DOHH2 (cell line): ENCODE measurements at regions not wholly inside any gene's neighbourhood (a gene's known extent, or its start where the extent isn't known, plus 50 kb on each side); places are given as distances from the start of the nearest gene placed in this dataset.

Experiments
- H3F3A ChIP-seq: fragments of 200-600 bp; sonication (generic), shearing (Covaris generic); 2 replicates; pipeline ENCODE4 v1.6.0; 2016; ENCODE audit warnings: antibody characterized with exemption, mild to moderate bottlenecking; ENCODE audit not compliant: control insufficient read depth, insufficient read depth
- H3K27ac ChIP-seq: fragments of 200-600 bp; sonication (generic); 2 replicates; pipeline ENCODE4 v1.5.1; 2014; ENCODE audit warnings: low read depth, mild to moderate bottlenecking, low read length, moderate library complexity
- H3K27me3 ChIP-seq: fragments of 200-600 bp; sonication (generic); 2 replicates; pipeline ENCODE4 v1.6.1; 2014; ENCODE audit warnings: mild to moderate bottlenecking, low read length, mixed read lengths; ENCODE audit not compliant: control insufficient read depth
- H3K36me3 ChIP-seq: fragments of 200-600 bp; sonication (generic); 2 replicates; pipeline ENCODE4 v1.6.1; 2014; ENCODE audit warnings: mild to moderate bottlenecking, low read length, moderate library complexity, mixed read lengths; ENCODE audit not compliant: control insufficient read depth
- H3K4me1 ChIP-seq: fragments of 200-600 bp; sonication (generic); 2 replicates; pipeline ENCODE4 v1.6.1; 2014; ENCODE audit warnings: mild to moderate bottlenecking, low read length, mixed read lengths; ENCODE audit not compliant: control insufficient read depth
- H3K4me2 ChIP-seq: fragments of 200-600 bp; sonication (generic); 2 replicates; pipeline ENCODE4 v1.6.0; 2014; ENCODE audit warnings: mild to moderate bottlenecking, low read length, moderate library complexity
- H3K4me3 ChIP-seq: fragments of 200-600 bp; sonication (generic); 2 replicates; pipeline ENCODE4 v1.5.1; 2014; ENCODE audit warnings: mild to moderate bottlenecking, low read length, mixed read lengths
- H3K79me2 ChIP-seq: fragments of 200-600 bp; sonication (generic); 2 replicates; pipeline ENCODE4 v1.6.1; 2014; ENCODE audit warnings: mild to moderate bottlenecking, low read length, mixed read lengths; ENCODE audit not compliant: control insufficient read depth
- H3K9me2 ChIP-seq: fragments of 200-600 bp; sonication (generic); replicated peaks from 2 replicates; pipeline ENCODE4 v1.6.1; 2014; ENCODE audit warnings: mild to moderate bottlenecking, low read length, mixed read lengths; ENCODE audit not compliant: control insufficient read depth
- H3K9me3 ChIP-seq: fragments of 200-600 bp; sonication (generic); 2 replicates; pipeline ENCODE4 v1.6.1; 2014; ENCODE audit warnings: antibody characterized with exemption, low read length, mixed read lengths; ENCODE audit not compliant: control insufficient read depth, insufficient read depth
- H4K20me1 ChIP-seq: fragments of 200-600 bp; sonication (generic); 2 replicates; pipeline ENCODE4 v1.6.0; 2014; ENCODE audit warnings: low read depth, mild to moderate bottlenecking, antibody characterized with exemption, low read length, moderate library complexity; ENCODE audit not compliant: control insufficient read depth, insufficient read depth
- EZH2phosphoT487 ChIP-seq: fragments of 200-600 bp; sonication (generic); IDR thresholded peaks from 2 replicates; pipeline ENCODE4 v1.6.1; 2017; ENCODE audit warnings: borderline replicate concordance, mild to moderate bottlenecking, antibody characterized with exemption, low read length, moderate library complexity, mixed read lengths
- TF ChIP-seq, protein P1 (sequence below): fragments of 200-600 bp; sonication (generic); IDR thresholded peaks from one replicate; pipeline ENCODE4 v1.5.1; 2014; ENCODE audit warnings: antibody characterized with exemption, mild to moderate bottlenecking, low read depth, low read length; ENCODE audit not compliant: poor library complexity, severe bottlenecking

DNA sequence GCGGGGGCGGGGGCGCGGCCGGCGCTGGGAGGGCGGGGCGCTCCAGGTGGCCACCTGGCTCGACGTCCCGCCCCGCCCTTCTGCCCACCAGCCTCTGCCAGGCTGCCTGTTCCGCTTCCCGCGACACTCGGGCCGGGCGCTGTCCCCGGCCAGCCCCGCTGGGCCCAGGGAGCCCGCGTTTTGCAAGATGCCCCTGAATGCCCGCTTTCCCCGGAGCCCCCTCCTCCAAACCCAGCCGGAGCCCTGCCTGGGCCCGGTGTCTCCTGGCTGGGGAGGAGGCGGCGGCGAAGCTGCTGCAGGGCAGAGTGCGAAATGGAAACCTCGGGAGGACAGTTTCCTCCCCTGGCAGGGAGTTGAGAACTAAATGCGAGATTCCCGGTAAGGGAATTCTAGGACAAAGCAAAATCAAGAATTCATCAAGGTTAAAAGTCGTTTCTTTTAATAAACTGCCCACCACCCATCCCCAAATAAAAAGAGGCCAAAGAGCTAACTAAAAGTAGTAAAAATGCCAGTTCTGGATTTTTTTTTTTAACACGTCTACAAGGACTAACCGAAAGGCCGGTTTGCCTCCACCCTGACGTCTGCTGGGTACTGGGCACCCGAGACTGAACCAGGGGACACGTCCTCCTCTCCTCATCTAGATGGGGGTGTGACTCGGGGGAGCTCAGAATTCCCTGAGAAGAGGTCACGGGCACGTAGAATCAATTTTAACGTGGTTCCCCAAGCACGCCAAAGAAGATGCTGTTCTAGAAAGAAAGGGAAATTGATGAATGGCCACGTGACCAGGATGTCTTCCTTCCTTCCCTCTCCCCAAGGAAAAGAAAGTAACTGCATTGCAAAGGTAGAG, 200.4 kb upstream of the NFE2L3 start:
- Histone ChIP-seq H4K20me1 (no peaks in the 10 kb centered on the region), H3K36me3 (no peaks in the 10 kb centered on the region), H3K9me2 (no peaks in the 10 kb centered on the region), H3K27me3 (0 out of 2 replicates have a peak, but pooled peaks cover 5% of the 10 kb centered on the region), H3K4me3 (peak overlapping the region; percentile 75), H3K4me2 (peak overlapping the region; percentile 89), H3K9me3 (peaks cover 6% of the 10 kb centered on the region; the same call in 1 of the 2 replicates), H3F3A (no peaks in the 10 kb centered on the region), H3K79me2 (no peaks in the 10 kb centered on the region; the same call in 1 of the 2 replicates), H3K4me1 (peaks cover 53% of the 10 kb centered on the region), H3K27ac (no peak overlapping the region)
- TF ChIP-seq EZH2phosphoT487, result no peak
- TF ChIP-seq, protein P1, sequence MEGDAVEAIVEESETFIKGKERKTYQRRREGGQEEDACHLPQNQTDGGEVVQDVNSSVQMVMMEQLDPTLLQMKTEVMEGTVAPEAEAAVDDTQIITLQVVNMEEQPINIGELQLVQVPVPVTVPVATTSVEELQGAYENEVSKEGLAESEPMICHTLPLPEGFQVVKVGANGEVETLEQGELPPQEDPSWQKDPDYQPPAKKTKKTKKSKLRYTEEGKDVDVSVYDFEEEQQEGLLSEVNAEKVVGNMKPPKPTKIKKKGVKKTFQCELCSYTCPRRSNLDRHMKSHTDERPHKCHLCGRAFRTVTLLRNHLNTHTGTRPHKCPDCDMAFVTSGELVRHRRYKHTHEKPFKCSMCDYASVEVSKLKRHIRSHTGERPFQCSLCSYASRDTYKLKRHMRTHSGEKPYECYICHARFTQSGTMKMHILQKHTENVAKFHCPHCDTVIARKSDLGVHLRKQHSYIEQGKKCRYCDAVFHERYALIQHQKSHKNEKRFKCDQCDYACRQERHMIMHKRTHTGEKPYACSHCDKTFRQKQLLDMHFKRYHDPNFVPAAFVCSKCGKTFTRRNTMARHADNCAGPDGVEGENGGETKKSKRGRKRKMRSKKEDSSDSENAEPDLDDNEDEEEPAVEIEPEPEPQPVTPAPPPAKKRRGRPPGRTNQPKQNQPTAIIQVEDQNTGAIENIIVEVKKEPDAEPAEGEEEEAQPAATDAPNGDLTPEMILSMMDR, result no peak

DNA sequence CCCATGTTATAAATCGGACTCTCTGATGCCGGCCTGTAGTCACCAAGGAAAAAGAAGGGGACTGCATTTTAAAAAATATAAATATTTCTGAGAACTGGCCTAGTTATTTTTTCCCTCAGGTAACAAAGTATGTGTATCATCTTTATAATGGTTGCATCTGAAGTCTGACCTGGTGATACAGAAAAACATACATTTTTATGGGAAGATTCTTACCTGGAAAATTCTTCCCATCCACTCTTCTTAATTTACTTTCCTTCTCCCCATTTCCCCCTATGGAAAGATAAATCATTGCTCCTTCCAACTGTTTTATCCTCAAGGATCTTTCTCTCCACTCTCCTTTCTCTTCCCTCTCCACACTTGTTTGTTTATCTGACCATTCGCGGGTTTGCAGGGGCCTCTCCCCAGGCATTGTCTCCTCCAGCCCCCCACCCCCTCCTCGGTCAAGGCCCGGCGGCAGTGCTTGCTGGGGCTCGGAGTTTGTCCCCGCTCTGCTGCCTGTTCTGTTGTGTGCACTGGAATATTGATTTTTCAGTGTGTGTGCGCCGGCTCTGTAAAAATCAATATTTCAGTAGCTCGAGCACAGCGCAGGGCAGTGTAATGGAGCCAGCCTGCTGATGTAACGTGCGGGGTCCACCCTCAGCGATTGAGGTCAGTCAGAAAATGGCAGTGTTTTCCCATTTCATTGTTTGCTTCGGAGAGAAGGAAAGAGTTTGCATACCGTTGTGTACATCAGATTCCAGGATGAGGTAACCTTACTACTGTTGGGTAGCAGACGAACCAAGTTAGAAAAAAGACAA, 199.5 kb upstream of the NFE2L3 start:
- H3K4me3 ChIP-seq, result no peak overlapping the region
- no peaks in the 10 kb centered on the region for H4K20me1 ChIP-seq
- no peak overlapping the region for H3K27ac ChIP-seq
- H3F3A ChIP-seq, result no peaks in the 10 kb centered on the region
- peaks cover 53% of the 10 kb centered on the region for H3K4me1 ChIP-seq
- no peaks in the 10 kb centered on the region for H3K9me2 ChIP-seq
- no peak overlapping the region for H3K4me2 ChIP-seq
- TF ChIP-seq, protein P1, result no peak
- TF ChIP-seq EZH2phosphoT487, result no peak
- H3K9me3 ChIP-seq, result peaks cover 3% of the 10 kb centered on the region; the same call in 1 of the 2 replicates
- H3K79me2 ChIP-seq, result no peaks in the 10 kb centered on the region; the same call in 1 of the 2 replicates
- no peaks in the 10 kb centered on the region for H3K36me3 ChIP-seq
- H3K27me3 ChIP-seq, result 0 out of 2 replicates have a peak, but pooled peaks cover 5% of the 10 kb centered on the region

DNA sequence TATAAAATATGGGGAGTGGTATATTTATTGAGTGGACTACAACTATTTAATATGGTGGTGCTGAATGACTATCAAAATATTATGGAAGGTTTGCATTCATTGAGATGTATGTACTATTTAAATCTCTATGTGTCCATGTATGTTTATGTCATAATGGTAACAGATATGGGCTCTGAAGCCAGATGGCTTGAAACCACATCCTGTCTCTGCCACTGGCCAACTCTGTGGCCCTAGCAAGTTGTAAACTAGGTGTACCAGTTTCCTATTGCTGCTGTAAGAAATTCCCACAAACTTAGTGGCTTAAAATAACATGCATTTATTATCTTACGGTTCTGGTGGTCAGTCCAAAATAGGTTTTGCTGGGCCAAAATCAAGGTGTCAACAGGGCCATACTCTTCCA, 198.1 kb upstream of the NFE2L3 start:
- H3K4me1 ChIP-seq, result peaks cover 39% of the 10 kb centered on the region
- no peak overlapping the region; the same call in 1 of the 2 replicates for H3K4me2 ChIP-seq
- no peaks in the 10 kb centered on the region for H3K9me3 ChIP-seq
- no peak overlapping the region for H3K4me3 ChIP-seq
- H3F3A ChIP-seq, result no peaks in the 10 kb centered on the region
- H3K27ac ChIP-seq, result no peak overlapping the region
- H3K36me3 ChIP-seq, result no peaks in the 10 kb centered on the region
- H4K20me1 ChIP-seq, result no peaks in the 10 kb centered on the region
- H3K9me2 ChIP-seq, result no peaks in the 10 kb centered on the region
- H3K79me2 ChIP-seq, result no peaks in the 10 kb centered on the region; the same call in 1 of the 2 replicates
- TF ChIP-seq EZH2phosphoT487, result no peak
- TF ChIP-seq, protein P1, result no peak
- H3K27me3 ChIP-seq, result 0 out of 2 replicates have a peak, but pooled peaks cover 5% of the 10 kb centered on the region
